Suprapubic skin (tissue), 4 donors: ENCODE measurements at regions not wholly inside any gene's neighbourhood (a gene's known extent, or its start where the extent isn't known, plus 50 kb on each side); places are given as distances from the start of the nearest gene placed in this dataset.
"Not testable (repeated sequence)": the region's sequence is repeated elsewhere in the genome, so short reads cannot be mapped to it uniquely, and the experiment has no call there.

Source experiments
- DNase-seq, 2 donors: peaks; one replicate each; pipeline ENCODE4 v3.0.0-alpha.2; 2019; ENCODE audit warnings: low spot score in 2 of 2
- H3K27ac ChIP-seq: fragments of 200-600 bp; sonication (generic); one replicate; pipeline ENCODE4 v1.5.1; 2019
- H3K27me3 ChIP-seq: fragments of 200-600 bp; sonication (generic); one replicate; pipeline ENCODE4 v1.5.1; 2019
- H3K36me3 ChIP-seq: fragments of 200-600 bp; sonication (generic); one replicate; pipeline ENCODE4 v1.5.1; 2019
- H3K4me1 ChIP-seq: fragments of 200-600 bp; sonication (generic); one replicate; pipeline ENCODE4 v1.5.1; 2019
- H3K4me3 ChIP-seq: fragments of 200-600 bp; sonication (generic); one replicate; pipeline ENCODE4 v1.5.1; 2019; ENCODE audit warnings: mild to moderate bottlenecking
- H3K9me3 ChIP-seq: fragments of 200-600 bp; sonication (generic); one replicate; pipeline ENCODE4 v1.5.1; 2019
- CTCF ChIP-seq, 2 donors: fragments of 200-600 bp in 1 of 2; fragments of 450-650 bp in 1 of 2; sonication (generic) in 1 of 2; IDR thresholded peaks; one replicate each; pipeline ENCODE4 v1.5.1; 2016 to 2019; ENCODE audit warnings: antibody characterized with exemption in 2 of 2, mild to moderate bottlenecking in 1 of 2, moderate library complexity in 1 of 2
- EP300 ChIP-seq: sonication (generic); formaldehyde crosslinking; IDR thresholded peaks from one replicate; pipeline ENCODE4 v1.6.1; 2017; ENCODE audit warnings: antibody characterized with exemption
- POLR2A ChIP-seq, 2 donors: fragments of 450-650 bp; IDR thresholded peaks; one replicate each; pipeline ENCODE4 v1.6.1; 2017; ENCODE audit warnings: antibody characterized with exemption in 2 of 2, mild to moderate bottlenecking in 2 of 2, moderate library complexity in 2 of 2
- POLR2AphosphoS5 ChIP-seq, 3 donors: sonication (generic); formaldehyde crosslinking; IDR thresholded peaks; one replicate each; pipeline ENCODE4 v1.6.1; 2017; ENCODE audit warnings: antibody characterized with exemption in 3 of 3
- WGBS: methylation state at CpG from one replicate; pipeline ENCODE4 v1.1.5; 2018; 5-methylcytosine and 5-hydroxymethylcytosine counted together

GRCh38 chr2:113351375-113352355 is 72.9 kb upstream of the PAX8 start:
- TF ChIP-seq CTCF (IDR thresholded peaks at IDR 0.05) (no peak), POLR2AphosphoS5 (IDR thresholded peaks at IDR 0.05) (no peak), POLR2A (IDR thresholded peaks at IDR 0.05) (no peak), EP300 (no peak)
- no peak for DNase-seq
- Histone ChIP-seq H3K27me3 (no peaks in the 10 kb centered on the region), H3K9me3 (no peaks in the 10 kb centered on the region), H3K36me3 (no peaks in the 10 kb centered on the region), H3K4me1 (no peaks in the 10 kb centered on the region), H3K4me3 (no peak overlapping the region), H3K27ac (no peak overlapping the region)
- WGBS: 69% methylated on average over 8 of the region's 8 CpGs

- not testable (repeated sequence) for H3K4me1 ChIP-seq, H3K4me3 ChIP-seq, H3K36me3 ChIP-seq, H3K27ac ChIP-seq, H3K9me3 ChIP-seq, DNase-seq, H3K27me3 ChIP-seq
- WGBS: 94% methylated on average over 1 of the region's 1 CpG
Observed at GRCh38 chr2:113343800-113344199, 65.1 kb upstream of the PAX8 start.

GRCh38 chr2:113342650-113343049 is 63.9 kb upstream of the PAX8 start:
- TF ChIP-seq EP300 (no peak), POLR2A (IDR thresholded peaks at IDR 0.05) (no peak), CTCF (IDR thresholded peaks at IDR 0.05) (no peak), POLR2AphosphoS5 (IDR thresholded peaks at IDR 0.05) (no peak)
- no peak for DNase-seq
- peaks cover 4% of the 10 kb centered on the region for H3K4me1 ChIP-seq
- no peaks in the 10 kb centered on the region for H3K9me3 ChIP-seq
- H3K27me3 ChIP-seq: no peaks in the 10 kb centered on the region
- no peak overlapping the region for H3K27ac ChIP-seq
- no peak overlapping the region for H3K4me3 ChIP-seq
- no peaks in the 10 kb centered on the region for H3K36me3 ChIP-seq
- WGBS: 57% methylated on average over 9 of the region's 9 CpGs

- not testable (repeated sequence) for H3K27me3 ChIP-seq, H3K4me1 ChIP-seq, H3K27ac ChIP-seq, H3K9me3 ChIP-seq, H3K4me3 ChIP-seq, DNase-seq, H3K36me3 ChIP-seq
- WGBS: 72% methylated on average over 3 of the region's 3 CpGs
Observed at GRCh38 chr2:113341870-113342253, 63.1 kb upstream of the PAX8 start.

- Histone ChIP-seq H3K27ac (no peak overlapping the region), H3K36me3 (no peaks in the 10 kb centered on the region), H3K9me3 (no peaks in the 10 kb centered on the region), H3K4me1 (peaks cover 4% of the 10 kb centered on the region), H3K27me3 (no peaks in the 10 kb centered on the region), H3K4me3 (no peak overlapping the region)
- no peak for DNase-seq
- TF ChIP-seq CTCF (IDR thresholded peaks at IDR 0.05): no peak
- TF ChIP-seq EP300: no peak
- no peak for TF ChIP-seq POLR2A (IDR thresholded peaks at IDR 0.05)
- WGBS: 71% methylated on average over 7 of the region's 8 CpGs
Observed at GRCh38 chr2:113341191-113341869, 62.6 kb upstream of the PAX8 start.

- WGBS: 52% methylated on average over 5 of the region's 5 CpGs
- Histone ChIP-seq H3K27ac (peak overlapping the region; percentile 35), H3K36me3 (no peaks in the 10 kb centered on the region), H3K4me1 (peaks cover 12% of the 10 kb centered on the region), H3K4me3 (no peak overlapping the region), H3K9me3 (no peaks in the 10 kb centered on the region), H3K27me3 (no peaks in the 10 kb centered on the region)
- TF ChIP-seq EP300: no peak
- TF ChIP-seq POLR2AphosphoS5 (IDR thresholded peaks at IDR 0.05): peak in 2 of 3 donors; percentile 40 to 53
- DNase-seq: peak in 1 of 2 donors; percentile 81
Observed at GRCh38 chr2:113337809-113338208, 59.1 kb upstream of the PAX8 start.

GRCh38 chr2:113336040-113336439 is 57.3 kb upstream of the PAX8 start:
- H3K4me1 ChIP-seq: peaks cover 16% of the 10 kb centered on the region
- not testable (repeated sequence) for DNase-seq, H3K36me3 ChIP-seq, H3K4me3 ChIP-seq, H3K27me3 ChIP-seq, H3K9me3 ChIP-seq
- peak overlapping the region; percentile 47 for H3K27ac ChIP-seq
- WGBS: 34% methylated on average over 3 of the region's 3 CpGs
